ENCODE measurements at regions not wholly inside any gene's neighbourhood (a gene's known extent, or its start where the extent isn't known, plus 50 kb on each side); places are given as distances from the start of the nearest gene placed in this dataset.
"Not testable (repeated sequence)": the region's sequence is repeated elsewhere in the genome, so short reads cannot be mapped to it uniquely, and the experiment has no call there.

- DNase-seq = no peak
These were observed 259.8 kb upstream of the ANO5 start for GRCh38 chr11:21933095-21933494.

DNA sequence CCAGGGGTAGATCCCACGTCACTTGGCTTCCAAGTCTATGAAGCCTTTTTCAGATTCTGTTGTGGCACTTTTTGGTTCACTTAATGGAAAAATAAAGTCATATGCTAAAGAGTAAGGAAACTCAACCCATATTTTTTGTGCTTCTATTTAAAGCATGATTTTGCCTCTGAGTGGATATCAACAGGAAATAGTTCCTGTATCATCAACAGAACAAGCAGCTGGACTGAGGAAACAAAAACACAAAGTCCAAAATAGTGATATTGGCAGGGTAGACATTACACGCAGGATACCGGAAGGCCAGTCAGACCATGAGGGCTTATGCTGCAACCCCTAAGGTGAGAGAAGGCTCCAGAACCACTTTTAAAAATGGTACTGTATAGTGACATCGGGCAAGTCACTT is 248.3 kb upstream of the ANO5 start:
- no peak for DNase-seq

- no peak for DNase-seq
These were observed 244.0 kb upstream of the ANO5 start for GRCh38 chr11:21948876-21949275.

DNA sequence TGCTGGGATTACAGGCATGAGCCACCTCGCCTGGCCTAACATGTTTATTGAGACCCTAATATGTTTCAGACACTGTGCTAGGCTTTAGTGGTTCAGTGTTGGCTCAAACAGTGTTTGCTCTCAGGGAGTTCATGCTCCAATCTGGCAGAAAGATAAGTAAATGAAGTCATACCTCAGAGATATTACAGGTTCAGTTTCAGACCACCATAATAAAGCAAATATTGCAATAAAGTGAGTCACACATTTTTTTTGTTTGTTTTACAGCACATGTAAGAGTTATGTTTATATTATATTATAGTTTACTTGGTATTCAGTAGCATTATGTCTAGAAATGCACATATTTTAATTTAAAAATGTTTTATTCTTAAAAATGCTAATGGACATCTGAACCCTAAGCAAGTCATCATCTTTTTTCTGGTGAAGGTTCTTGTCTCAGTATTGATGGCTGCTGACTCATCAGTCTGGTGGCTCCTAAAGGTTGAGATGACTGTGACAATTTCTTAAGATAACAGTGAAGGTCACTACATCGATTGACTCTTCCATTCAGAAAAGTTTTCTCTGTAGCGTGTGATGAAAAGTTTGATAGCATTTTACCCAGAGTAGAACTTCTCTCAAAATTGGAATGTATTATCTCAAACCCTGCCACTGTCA is 243.0 kb upstream of the ANO5 start:
- DNase-seq = no peak

DNA sequence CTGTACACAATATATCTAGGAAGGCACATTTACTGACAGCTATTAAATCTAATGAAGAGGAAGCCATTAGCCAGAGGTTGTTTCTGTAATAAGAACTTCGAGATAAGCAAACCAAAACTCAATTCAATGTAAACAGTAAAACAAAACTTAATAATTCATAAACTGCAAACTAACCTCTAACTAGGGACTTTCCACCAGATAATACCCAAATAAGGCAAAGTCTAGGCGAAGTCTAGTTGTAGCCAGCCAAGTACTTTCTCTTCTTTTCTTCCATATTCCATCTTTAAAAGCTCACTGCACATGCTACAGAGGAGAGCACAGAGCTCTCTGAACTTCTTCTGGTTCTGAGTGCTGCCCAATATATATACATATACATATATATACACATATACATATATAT is 229.9 kb upstream of the ANO5 start:
- DNase-seq = no peak

- DNase-seq = no peak
These were observed 227.7 kb upstream of the ANO5 start for GRCh38 chr11:21965221-21965620.

DNA sequence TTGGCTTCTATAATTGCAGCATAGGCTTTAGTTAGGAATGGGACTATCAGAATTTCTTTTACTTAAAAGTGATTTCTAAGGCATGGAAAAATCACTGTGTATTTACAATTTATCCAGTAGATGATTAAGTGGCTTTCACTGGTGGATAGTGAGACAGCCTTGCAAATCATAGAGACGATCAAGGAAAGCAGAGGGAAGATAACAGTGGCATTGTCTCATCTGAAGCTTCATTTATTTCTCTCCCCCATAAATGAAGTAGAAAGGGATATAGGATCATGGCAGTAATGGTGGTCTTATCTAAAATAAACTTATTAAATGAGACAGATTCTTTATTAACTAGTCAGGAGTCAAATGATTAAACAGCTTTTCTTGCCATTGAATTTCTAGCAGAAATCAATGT is 224.2 kb upstream of the ANO5 start:
- no peak for DNase-seq

- no peak for DNase-seq
These were observed 223.0 kb upstream of the ANO5 start for GRCh38 chr11:21969841-21970240.

DNA sequence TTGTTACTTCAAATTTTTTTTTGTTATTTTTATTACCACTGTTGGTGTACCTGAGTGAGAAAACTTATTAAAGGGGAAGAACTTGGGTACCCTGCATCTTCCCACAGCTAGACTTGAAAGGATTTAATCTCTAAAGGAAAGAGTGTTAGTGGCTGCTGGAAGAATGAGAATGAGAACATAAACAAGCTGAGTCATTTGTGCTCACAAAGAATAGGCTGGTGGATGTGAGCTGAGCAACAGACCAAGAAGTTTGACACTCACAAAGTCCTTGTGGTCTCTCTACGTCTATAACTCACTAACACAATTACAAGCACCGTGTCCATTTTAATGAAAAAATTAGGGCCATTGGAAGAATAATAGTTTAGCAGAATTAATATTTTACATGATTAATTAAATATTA is 217.6 kb upstream of the ANO5 start:
- DNase-seq = no peak

DNA sequence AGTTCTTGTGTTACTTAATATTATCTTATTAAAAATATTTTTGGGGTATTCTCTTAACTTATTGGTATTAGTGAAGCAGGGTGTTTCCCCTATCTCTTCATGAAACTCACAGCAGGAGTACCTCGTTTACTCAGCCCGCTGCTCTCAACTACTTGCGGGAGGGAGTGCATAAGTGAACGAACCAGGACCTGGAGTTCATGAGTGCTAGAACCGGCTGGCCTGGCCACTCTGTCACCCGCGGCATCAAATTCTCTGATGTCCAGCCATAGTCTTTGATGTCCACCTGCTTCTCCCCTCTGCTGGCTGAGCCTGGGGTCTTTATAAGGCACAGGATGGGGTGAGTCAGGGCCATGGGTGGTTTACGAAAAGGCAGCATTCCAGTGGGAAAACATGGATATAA is 216.7 kb upstream of the ANO5 start:
- DNase-seq = no peak

- DNase-seq = no peak
These were observed 209.5 kb upstream of the ANO5 start for GRCh38 chr11:21983431-21983830.

DNA sequence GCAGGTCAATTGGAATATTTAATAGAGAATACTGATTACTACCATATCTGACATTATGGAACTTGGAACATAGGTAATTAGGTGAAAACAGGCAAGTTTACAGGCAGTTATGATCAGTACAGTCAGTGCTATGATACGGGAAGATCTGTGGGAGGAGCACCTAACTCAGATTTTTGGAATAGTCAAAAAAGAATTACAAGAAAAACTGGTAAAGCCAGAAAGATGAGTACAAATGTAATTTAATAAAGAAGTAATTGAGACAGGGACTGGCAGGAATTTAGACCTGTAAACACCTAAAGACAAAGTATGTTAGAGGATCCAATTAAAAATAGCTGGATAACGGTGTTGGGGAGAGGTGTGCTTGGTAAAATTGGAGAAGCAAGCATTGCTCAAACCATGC is 206.5 kb upstream of the ANO5 start:
- no peak for DNase-seq

DNA sequence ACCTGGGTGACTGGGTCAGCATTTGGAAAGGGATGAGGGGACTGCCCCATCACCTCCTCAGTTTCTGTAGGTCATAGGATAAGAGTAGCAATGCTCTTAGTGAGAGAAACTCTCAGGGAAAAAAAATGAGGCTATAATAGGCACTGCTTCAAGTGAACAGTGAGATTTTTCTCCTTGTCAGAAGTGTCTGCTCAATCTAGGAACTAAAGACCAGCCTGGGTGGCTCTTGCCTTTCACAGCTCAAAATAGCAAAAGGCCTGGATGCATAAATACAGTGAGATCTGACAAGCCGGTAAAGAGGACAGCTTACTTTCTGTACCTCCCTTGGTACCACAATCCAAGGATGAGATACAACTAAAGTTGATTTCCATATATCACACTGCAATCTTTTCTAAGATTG is 205.6 kb upstream of the ANO5 start:
- no peak for DNase-seq

- no peak for DNase-seq
These were observed 204.4 kb upstream of the ANO5 start for GRCh38 chr11:21988477-21988876.

DNA sequence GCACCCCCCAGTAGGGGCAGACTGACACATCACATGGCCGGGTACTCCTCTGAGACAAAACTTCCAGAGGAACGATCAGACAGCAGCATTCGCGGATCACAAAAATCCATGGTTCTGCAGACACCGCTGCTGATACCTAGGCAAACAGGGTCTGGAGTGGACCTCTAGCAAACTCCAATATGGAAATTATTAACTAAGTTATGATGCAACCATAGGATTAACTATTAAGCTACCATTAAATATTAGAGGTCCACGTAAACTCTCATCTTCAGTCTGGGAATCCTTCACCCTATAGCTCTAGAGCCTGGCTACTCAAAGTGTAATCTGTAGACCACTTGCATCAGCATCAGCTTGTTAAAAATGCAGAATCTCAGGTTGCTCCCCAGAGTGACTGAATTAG is 191.1 kb upstream of the ANO5 start:
- DNase-seq = not testable (repeated sequence)

DNA sequence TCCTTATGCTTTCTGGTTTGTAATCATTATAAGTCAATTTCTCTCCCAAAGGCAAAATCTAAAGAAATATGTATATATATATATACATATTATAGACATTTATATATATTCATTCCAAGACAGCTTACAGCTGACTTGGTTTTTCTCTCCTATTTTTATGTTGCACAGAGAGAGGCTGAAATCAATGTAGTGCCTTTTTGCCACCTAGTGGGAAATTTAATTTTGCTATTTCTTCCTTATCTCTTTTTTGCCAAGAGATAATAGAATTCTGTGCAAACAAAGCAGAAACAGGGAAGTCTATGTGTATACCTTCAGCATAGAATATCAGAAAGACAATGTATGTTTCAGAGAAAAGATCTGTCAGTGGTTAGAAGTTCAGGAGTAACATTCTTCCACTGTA is 186.0 kb upstream of the ANO5 start:
- DNase-seq = no peak

DNA sequence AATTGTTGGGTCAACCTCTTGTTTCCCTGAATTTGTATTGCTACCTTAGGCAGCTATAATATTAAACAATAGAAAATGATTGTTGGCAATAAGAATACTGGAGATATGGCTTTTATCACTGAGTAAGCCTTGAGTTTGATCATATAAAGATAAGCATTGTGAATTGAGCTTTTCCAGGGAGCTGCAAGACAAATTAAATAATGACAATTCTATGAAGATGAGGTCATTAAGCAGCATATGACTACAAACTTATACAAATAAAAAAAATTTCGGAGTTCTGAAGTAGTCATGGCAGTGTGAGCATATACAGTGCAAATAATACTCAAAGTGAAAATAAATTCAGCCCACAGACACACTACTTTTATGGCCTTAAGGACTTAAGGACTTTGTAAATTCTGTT is 161.1 kb upstream of the ANO5 start:
- DNase-seq = no peak

GRCh38 chr11:22037505-22037904 is 155.4 kb upstream of the ANO5 start:
- DNase-seq = no peak

DNA sequence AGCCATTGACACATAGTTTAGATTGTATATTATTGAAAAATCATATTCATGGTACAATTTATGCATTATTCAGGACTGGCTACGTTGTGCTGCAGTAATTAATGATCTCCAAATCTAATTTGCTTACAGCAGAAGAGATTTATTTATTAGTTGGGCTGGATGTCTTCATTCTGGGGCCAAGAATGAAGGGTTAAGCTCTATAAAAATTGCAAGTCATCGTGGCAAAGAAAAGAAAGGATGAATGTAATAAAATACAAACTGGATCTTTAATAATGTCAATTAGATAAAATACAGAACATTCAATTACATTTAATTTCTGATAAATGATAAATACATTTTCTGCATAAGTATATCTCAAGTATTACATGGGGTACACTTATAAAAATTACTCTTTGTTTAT is 151.8 kb upstream of the ANO5 start:
- no peak for DNase-seq

- DNase-seq = no peak
These were observed 150.8 kb upstream of the ANO5 start for GRCh38 chr11:22042081-22042480.

- no peak for DNase-seq
These were observed 148.8 kb upstream of the ANO5 start for GRCh38 chr11:22044126-22044525.

DNA sequence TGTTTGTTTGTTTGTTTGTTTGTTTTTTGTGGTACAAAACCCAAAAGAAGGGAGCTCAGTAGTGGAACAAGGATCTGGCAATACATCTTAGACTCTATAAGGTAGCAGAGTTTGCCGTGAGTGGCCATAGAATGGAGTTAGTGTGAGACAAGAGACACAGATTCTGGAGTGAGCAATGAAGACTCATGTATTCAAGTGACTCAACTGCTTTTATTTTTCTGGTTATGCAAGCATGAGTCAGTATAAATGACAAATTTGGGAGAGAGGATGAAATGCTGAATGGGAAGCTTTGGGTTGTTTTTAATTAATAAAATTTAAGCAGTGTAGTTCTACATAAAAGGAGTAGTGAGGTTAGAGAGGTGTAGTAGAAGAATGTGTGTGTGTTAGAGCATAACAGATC is 143.6 kb upstream of the ANO5 start:
- DNase-seq = no peak

GRCh38 chr11:22065472-22065871 is 127.4 kb upstream of the ANO5 start:
- DNase-seq = no peak

GRCh38 chr11:22069844-22070243 is 123.0 kb upstream of the ANO5 start:
- DNase-seq = no peak

GRCh38 chr11:22076271-22076930 is 116.5 kb upstream of the ANO5 start:
- DNase-seq = no peak
